HEK293 (cell line): ENCODE measurements at regions not wholly inside any gene's neighbourhood (a gene's known extent, or its start where the extent isn't known, plus 50 kb on each side); places are given as distances from the start of the nearest gene placed in this dataset.

Experiments
- KLF9 ChIP-seq: fragments of 450-650 bp; formaldehyde crosslinking; IDR thresholded peaks from 2 replicates; pipeline ENCODE4 v1.5.1; 2016; ENCODE audit warnings: missing biosample characterization, missing genetic modification characterization, low read depth
- ZNF274 ChIP-seq, 2 experiments: fragments of 200-500 bp in 1 of 2; fragments of 450-650 bp in 1 of 2; sonication (Bioruptor generic) in 1 of 2; formaldehyde crosslinking in 1 of 2; IDR thresholded peaks; 2 replicates each; pipeline versions ENCODE4 v1.5.1 to v1.6.1; 2014 to 2016; ENCODE audit warnings: borderline replicate concordance in 1 of 2, inconsistent platforms in 1 of 2, low read length in 1 of 2, missing biosample characterization in 1 of 2, missing genetic modification characterization in 1 of 2
- ZNF548 ChIP-seq: fragments of 450-650 bp; formaldehyde crosslinking; IDR thresholded peaks from 2 replicates; pipeline ENCODE4 v1.5.1; 2016; ENCODE audit warnings: missing biosample characterization, missing genetic modification characterization
- TF ChIP-seq, protein P1 (sequence below): fragments of 450-650 bp; formaldehyde crosslinking; IDR thresholded peaks from 2 replicates; pipeline ENCODE4 v1.5.1; 2016; ENCODE audit warnings: missing biosample characterization, missing genetic modification characterization
- TF ChIP-seq, protein P2 (sequence below): fragments of 450-650 bp; formaldehyde crosslinking; IDR thresholded peaks from 2 replicates; pipeline ENCODE4 v1.5.1; 2016; ENCODE audit warnings: missing biosample characterization, missing genetic modification characterization, low read depth

DNA sequence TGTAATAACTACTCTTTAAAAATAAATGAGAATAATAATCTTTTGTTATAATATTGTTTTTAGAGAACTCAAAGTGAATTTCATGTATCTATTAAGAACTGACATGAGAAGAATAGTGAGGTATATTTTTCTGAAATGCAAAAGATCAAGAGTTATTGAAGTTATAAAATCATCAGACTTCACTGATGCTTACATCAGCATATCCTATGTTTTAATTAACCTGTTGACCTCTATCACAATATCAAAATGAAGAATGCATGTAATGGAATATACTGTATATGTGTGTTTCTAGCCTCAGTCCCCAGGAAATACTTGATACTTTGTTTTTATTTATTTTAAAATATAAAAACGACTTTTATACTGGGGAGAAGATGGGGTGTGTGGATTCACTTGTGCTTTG, 533.1 kb downstream of the KCTD16 start:
- TF ChIP-seq, protein P1, sequence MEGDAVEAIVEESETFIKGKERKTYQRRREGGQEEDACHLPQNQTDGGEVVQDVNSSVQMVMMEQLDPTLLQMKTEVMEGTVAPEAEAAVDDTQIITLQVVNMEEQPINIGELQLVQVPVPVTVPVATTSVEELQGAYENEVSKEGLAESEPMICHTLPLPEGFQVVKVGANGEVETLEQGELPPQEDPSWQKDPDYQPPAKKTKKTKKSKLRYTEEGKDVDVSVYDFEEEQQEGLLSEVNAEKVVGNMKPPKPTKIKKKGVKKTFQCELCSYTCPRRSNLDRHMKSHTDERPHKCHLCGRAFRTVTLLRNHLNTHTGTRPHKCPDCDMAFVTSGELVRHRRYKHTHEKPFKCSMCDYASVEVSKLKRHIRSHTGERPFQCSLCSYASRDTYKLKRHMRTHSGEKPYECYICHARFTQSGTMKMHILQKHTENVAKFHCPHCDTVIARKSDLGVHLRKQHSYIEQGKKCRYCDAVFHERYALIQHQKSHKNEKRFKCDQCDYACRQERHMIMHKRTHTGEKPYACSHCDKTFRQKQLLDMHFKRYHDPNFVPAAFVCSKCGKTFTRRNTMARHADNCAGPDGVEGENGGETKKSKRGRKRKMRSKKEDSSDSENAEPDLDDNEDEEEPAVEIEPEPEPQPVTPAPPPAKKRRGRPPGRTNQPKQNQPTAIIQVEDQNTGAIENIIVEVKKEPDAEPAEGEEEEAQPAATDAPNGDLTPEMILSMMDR = no peak
- no peak for TF ChIP-seq ZNF274 (IDR thresholded peaks at IDR 0.05; ENCODE audit: low read length)
- TF ChIP-seq ZNF274 (tag by site-specific recombination; IDR thresholded peaks at IDR 0.05; ENCODE audit: borderline replicate concordance) = no peak
- TF ChIP-seq KLF9 (tag by site-specific recombination) = no peak
- TF ChIP-seq, protein P2, sequence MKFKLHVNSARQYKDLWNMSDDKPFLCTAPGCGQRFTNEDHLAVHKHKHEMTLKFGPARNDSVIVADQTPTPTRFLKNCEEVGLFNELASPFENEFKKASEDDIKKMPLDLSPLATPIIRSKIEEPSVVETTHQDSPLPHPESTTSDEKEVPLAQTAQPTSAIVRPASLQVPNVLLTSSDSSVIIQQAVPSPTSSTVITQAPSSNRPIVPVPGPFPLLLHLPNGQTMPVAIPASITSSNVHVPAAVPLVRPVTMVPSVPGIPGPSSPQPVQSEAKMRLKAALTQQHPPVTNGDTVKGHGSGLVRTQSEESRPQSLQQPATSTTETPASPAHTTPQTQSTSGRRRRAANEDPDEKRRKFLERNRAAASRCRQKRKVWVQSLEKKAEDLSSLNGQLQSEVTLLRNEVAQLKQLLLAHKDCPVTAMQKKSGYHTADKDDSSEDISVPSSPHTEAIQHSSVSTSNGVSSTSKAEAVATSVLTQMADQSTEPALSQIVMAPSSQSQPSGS (tag by site-specific recombination) = no peak
- no peak for TF ChIP-seq ZNF548 (tag by site-specific recombination)
